ENCODE measurements at regions not wholly inside any gene's neighbourhood (a gene's known extent, or its start where the extent isn't known, plus 50 kb on each side); places are given as distances from the start of the nearest gene placed in this dataset.

- Histone ChIP-seq H3K4me1 (ENCODE audit: control insufficient read depth, insufficient read depth, low read length, unreplicated experiment) (no peaks in the 10 kb centered on the region), H3K79me2 (ENCODE audit: control insufficient read depth, insufficient read depth, low read length, unreplicated experiment) (no peaks in the 10 kb centered on the region), H3K36me3 (ENCODE audit: insufficient read depth, low read length) (no peaks in the 10 kb centered on the region; the same call in 1 of the 2 replicates), H3K27ac (ENCODE audit: low read depth, low read length) (no peak overlapping the region), H2AFZ (ENCODE audit: low read length, unreplicated experiment) (no peak overlapping the region), H3K27me3 (ENCODE audit: insufficient read depth, low read length) (no peaks in the 10 kb centered on the region), H3K4me3 (ENCODE audit: low read depth, low read length) (no peak overlapping the region)
Measured at GRCh38 chr11:38089726-38090125, 1491.7 kb upstream of the RAG2 start.

DNA sequence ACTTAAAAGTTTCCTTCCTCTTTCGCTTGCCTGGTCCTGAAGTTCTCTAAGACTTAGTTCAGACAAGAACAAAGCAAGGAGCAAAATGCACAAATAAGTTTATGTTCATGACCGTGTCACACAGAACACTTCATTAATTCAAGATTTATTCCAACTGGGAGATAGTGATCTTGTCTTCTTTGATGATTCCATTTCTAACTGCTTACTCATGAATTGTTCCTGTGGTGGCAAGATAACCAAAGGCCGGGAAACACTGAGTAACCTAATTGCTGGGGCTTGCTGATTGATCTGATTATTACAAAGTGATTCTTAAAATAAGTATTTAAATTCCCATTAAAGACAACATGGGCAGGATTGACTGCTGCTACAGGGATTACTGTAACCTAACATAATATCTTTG, 1462.9 kb upstream of the RAG2 start:
- H3K27ac ChIP-seq (ENCODE audit: low read depth, low read length), result no peak overlapping the region
- no peak overlapping the region for H3K4me3 ChIP-seq (ENCODE audit: low read depth, low read length)
- H3K36me3 ChIP-seq (ENCODE audit: insufficient read depth, low read length), result no peaks in the 10 kb centered on the region
- H2AFZ ChIP-seq (ENCODE audit: low read length, unreplicated experiment), result no peak overlapping the region
- no peaks in the 10 kb centered on the region for H3K79me2 ChIP-seq (ENCODE audit: control insufficient read depth, insufficient read depth, low read length, unreplicated experiment)
- no peaks in the 10 kb centered on the region for H3K27me3 ChIP-seq (ENCODE audit: insufficient read depth, low read length)
- no peaks in the 10 kb centered on the region for H3K4me1 ChIP-seq (ENCODE audit: control insufficient read depth, insufficient read depth, low read length, unreplicated experiment)

DNA sequence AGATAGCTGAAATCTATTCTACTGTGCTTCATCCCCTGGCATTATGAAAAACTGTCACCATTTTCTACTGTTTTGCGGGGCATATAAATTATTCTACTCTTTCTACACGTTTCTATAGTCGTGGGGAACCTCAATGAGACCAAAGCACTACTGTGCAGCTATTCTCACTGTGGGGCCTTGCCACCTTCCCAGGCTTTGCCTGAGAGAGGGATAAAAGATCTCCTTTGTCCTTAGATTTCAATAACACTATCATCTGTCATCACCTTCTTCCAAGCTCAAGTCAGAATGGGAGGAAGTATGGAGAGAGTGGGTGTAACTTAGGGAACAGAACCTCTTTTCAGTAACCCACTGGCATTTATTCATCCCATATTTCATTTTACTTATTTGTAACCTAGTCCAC, 1462.1 kb upstream of the RAG2 start:
- Histone ChIP-seq H3K27ac (ENCODE audit: low read depth, low read length) (no peak overlapping the region), H2AFZ (ENCODE audit: low read length, unreplicated experiment) (no peak overlapping the region), H3K4me1 (ENCODE audit: control insufficient read depth, insufficient read depth, low read length, unreplicated experiment) (no peaks in the 10 kb centered on the region), H3K79me2 (ENCODE audit: control insufficient read depth, insufficient read depth, low read length, unreplicated experiment) (no peaks in the 10 kb centered on the region), H3K4me3 (ENCODE audit: low read depth, low read length) (no peak overlapping the region), H3K36me3 (ENCODE audit: insufficient read depth, low read length) (no peaks in the 10 kb centered on the region), H3K27me3 (ENCODE audit: insufficient read depth, low read length) (no peaks in the 10 kb centered on the region)

GRCh38 chr11:38046571-38047135, 1448.6 kb upstream of the RAG2 start:
- H3K4me3 ChIP-seq (ENCODE audit: low read depth, low read length), result no peak overlapping the region
- no peaks in the 10 kb centered on the region for H3K4me1 ChIP-seq (ENCODE audit: control insufficient read depth, insufficient read depth, low read length, unreplicated experiment)
- H3K27me3 ChIP-seq (ENCODE audit: insufficient read depth, low read length), result no peaks in the 10 kb centered on the region
- H3K27ac ChIP-seq (ENCODE audit: low read depth, low read length), result no peak overlapping the region
- no peaks in the 10 kb centered on the region for H3K79me2 ChIP-seq (ENCODE audit: control insufficient read depth, insufficient read depth, low read length, unreplicated experiment)
- no peaks in the 10 kb centered on the region for H3K36me3 ChIP-seq (ENCODE audit: insufficient read depth, low read length)
- H2AFZ ChIP-seq (ENCODE audit: low read length, unreplicated experiment), result no peak overlapping the region

DNA sequence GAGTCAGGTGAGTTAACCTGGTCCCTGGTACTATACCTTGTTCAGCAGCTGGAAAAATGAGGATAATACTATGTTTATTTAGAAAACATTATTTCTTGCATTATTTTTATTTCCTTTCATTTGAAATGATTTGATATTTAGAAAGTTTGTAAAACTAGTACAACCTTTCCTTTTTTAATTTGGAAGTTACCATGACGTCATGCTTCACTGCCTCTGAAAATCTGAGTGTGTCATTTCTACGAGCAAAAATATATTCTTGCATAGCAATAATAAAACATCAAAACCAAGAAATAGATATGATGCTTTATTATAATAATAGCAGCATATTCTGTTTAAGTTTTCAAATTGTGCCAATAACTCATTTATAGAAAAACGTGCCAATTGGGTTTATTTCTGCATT, 1445.0 kb upstream of the RAG2 start:
- no peaks in the 10 kb centered on the region for H3K36me3 ChIP-seq (ENCODE audit: insufficient read depth, low read length)
- no peak overlapping the region for H3K4me3 ChIP-seq (ENCODE audit: low read depth, low read length)
- no peaks in the 10 kb centered on the region for H3K4me1 ChIP-seq (ENCODE audit: control insufficient read depth, insufficient read depth, low read length, unreplicated experiment)
- H3K27ac ChIP-seq (ENCODE audit: low read depth, low read length), result no peak overlapping the region
- H3K79me2 ChIP-seq (ENCODE audit: control insufficient read depth, insufficient read depth, low read length, unreplicated experiment), result no peaks in the 10 kb centered on the region
- H3K27me3 ChIP-seq (ENCODE audit: insufficient read depth, low read length), result no peaks in the 10 kb centered on the region
- H2AFZ ChIP-seq (ENCODE audit: low read length, unreplicated experiment), result no peak overlapping the region

GRCh38 chr11:38038777-38039176, 1440.7 kb upstream of the RAG2 start:
- H3K4me1 ChIP-seq (ENCODE audit: control insufficient read depth, insufficient read depth, low read length, unreplicated experiment), result no peaks in the 10 kb centered on the region
- no peaks in the 10 kb centered on the region for H3K36me3 ChIP-seq (ENCODE audit: insufficient read depth, low read length)
- no peak overlapping the region for H3K27ac ChIP-seq (ENCODE audit: low read depth, low read length)
- no peaks in the 10 kb centered on the region for H3K79me2 ChIP-seq (ENCODE audit: control insufficient read depth, insufficient read depth, low read length, unreplicated experiment)
- H3K4me3 ChIP-seq (ENCODE audit: low read depth, low read length), result no peak overlapping the region
- no peaks in the 10 kb centered on the region for H3K27me3 ChIP-seq (ENCODE audit: insufficient read depth, low read length)
- no peak overlapping the region for H2AFZ ChIP-seq (ENCODE audit: low read length, unreplicated experiment)

GRCh38 chr11:38019072-38019775, 1421.2 kb upstream of the RAG2 start:
- no peak overlapping the region for H2AFZ ChIP-seq (ENCODE audit: low read length, unreplicated experiment)
- H3K27me3 ChIP-seq (ENCODE audit: insufficient read depth, low read length), result no peaks in the 10 kb centered on the region
- no peak overlapping the region for H3K27ac ChIP-seq (ENCODE audit: low read depth, low read length)

GRCh38 chr11:38014405-38014804, 1416.4 kb upstream of the RAG2 start:
- no peak overlapping the region for H2AFZ ChIP-seq (ENCODE audit: low read length, unreplicated experiment)
- H3K36me3 ChIP-seq (ENCODE audit: insufficient read depth, low read length), result no peaks in the 10 kb centered on the region
- no peak overlapping the region for H3K4me3 ChIP-seq (ENCODE audit: low read depth, low read length)
- H3K4me1 ChIP-seq (ENCODE audit: control insufficient read depth, insufficient read depth, low read length, unreplicated experiment), result peaks cover 25% of the 10 kb centered on the region
- no peaks in the 10 kb centered on the region for H3K79me2 ChIP-seq (ENCODE audit: control insufficient read depth, insufficient read depth, low read length, unreplicated experiment)
- no peak overlapping the region for H3K27ac ChIP-seq (ENCODE audit: low read depth, low read length)
- no peaks in the 10 kb centered on the region for H3K27me3 ChIP-seq (ENCODE audit: insufficient read depth, low read length)

More at GRCh38 chr11:38019072-38019775, 1421.2 kb upstream of the RAG2 start:
- no peak overlapping the region for H3K4me3 ChIP-seq (ENCODE audit: low read depth, low read length)
- H3K4me1 ChIP-seq (ENCODE audit: control insufficient read depth, insufficient read depth, low read length, unreplicated experiment), result peaks cover 19% of the 10 kb centered on the region
- H3K36me3 ChIP-seq (ENCODE audit: insufficient read depth, low read length), result no peaks in the 10 kb centered on the region
- no peaks in the 10 kb centered on the region for H3K79me2 ChIP-seq (ENCODE audit: control insufficient read depth, insufficient read depth, low read length, unreplicated experiment)

DNA sequence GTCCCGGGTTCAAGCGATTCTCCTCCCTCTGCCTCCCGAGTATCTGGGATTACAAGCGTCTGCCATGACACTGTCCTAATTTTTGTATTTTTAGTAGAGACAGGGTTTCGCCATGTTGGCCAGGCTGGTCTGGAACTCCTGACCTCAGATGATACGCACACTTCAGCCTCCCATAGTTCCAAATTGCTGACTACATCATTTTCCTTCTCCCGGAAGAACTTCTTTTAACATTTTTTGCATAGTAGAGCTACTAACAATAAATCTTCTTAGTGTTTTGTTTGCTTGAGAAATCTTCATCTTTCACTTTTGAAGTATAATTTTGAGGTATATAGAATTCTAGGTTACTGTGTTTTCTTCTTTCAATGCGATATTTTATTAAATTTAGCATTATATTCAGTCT, 1415.1 kb upstream of the RAG2 start:
- Histone ChIP-seq H3K4me3 (ENCODE audit: low read depth, low read length) (no peak overlapping the region), H2AFZ (ENCODE audit: low read length, unreplicated experiment) (no peak overlapping the region), H3K79me2 (ENCODE audit: control insufficient read depth, insufficient read depth, low read length, unreplicated experiment) (no peaks in the 10 kb centered on the region), H3K27me3 (ENCODE audit: insufficient read depth, low read length) (no peaks in the 10 kb centered on the region), H3K36me3 (ENCODE audit: insufficient read depth, low read length) (no peaks in the 10 kb centered on the region), H3K4me1 (ENCODE audit: control insufficient read depth, insufficient read depth, low read length, unreplicated experiment) (peaks cover 18% of the 10 kb centered on the region), H3K27ac (ENCODE audit: low read depth, low read length) (no peak overlapping the region)

DNA sequence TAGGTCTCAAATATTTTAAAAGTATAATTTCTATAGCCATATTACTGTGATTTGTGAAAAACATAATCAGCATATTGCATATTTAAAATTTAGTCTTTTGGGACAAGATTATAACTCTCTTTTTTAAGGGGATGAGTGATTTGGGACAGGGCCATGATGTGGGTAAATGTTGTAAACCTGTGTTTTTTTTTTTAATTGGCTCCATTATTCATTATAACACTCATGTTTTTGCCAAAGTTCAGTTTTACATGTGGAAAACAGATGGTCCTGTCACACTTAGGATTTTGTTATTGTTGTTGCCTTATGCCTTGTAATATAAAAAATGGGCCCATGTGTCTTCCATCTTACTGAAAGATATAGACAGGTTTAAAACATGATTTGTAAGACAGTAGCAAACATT, 1413.5 kb upstream of the RAG2 start:
- Histone ChIP-seq H3K27me3 (ENCODE audit: insufficient read depth, low read length) (no peaks in the 10 kb centered on the region), H3K79me2 (ENCODE audit: control insufficient read depth, insufficient read depth, low read length, unreplicated experiment) (no peaks in the 10 kb centered on the region), H3K27ac (ENCODE audit: low read depth, low read length) (no peak overlapping the region), H3K36me3 (ENCODE audit: insufficient read depth, low read length) (no peaks in the 10 kb centered on the region), H3K4me1 (ENCODE audit: control insufficient read depth, insufficient read depth, low read length, unreplicated experiment) (peaks cover 19% of the 10 kb centered on the region), H2AFZ (ENCODE audit: low read length, unreplicated experiment) (no peak overlapping the region), H3K4me3 (ENCODE audit: low read depth, low read length) (no peak overlapping the region)

GRCh38 chr11:38009932-38010331, 1411.9 kb upstream of the RAG2 start:
- Histone ChIP-seq H3K4me1 (ENCODE audit: control insufficient read depth, insufficient read depth, low read length, unreplicated experiment) (peaks cover 31% of the 10 kb centered on the region), H3K79me2 (ENCODE audit: control insufficient read depth, insufficient read depth, low read length, unreplicated experiment) (no peaks in the 10 kb centered on the region), H3K36me3 (ENCODE audit: insufficient read depth, low read length) (no peaks in the 10 kb centered on the region), H3K27me3 (ENCODE audit: insufficient read depth, low read length) (no peaks in the 10 kb centered on the region), H2AFZ (ENCODE audit: low read length, unreplicated experiment) (no peak overlapping the region), H3K4me3 (ENCODE audit: low read depth, low read length) (no peak overlapping the region), H3K27ac (ENCODE audit: low read depth, low read length) (no peak overlapping the region)
